GM18861 (cell line): ENCODE measurements at regions not wholly inside any gene's neighbourhood (a gene's known extent, or its start where the extent isn't known, plus 50 kb on each side); places are given as distances from the start of the nearest gene placed in this dataset.
"Not testable (repeated sequence)": the region's sequence is repeated elsewhere in the genome, so short reads cannot be mapped to it uniquely, and the experiment has no call there.

Experiments
- ATAC-seq: cut with Tn5 transposase; IDR thresholded peaks from one replicate; pipeline ENCODE4 v1.9.1; 2021; ENCODE audit not compliant: unreplicated experiment

DNA sequence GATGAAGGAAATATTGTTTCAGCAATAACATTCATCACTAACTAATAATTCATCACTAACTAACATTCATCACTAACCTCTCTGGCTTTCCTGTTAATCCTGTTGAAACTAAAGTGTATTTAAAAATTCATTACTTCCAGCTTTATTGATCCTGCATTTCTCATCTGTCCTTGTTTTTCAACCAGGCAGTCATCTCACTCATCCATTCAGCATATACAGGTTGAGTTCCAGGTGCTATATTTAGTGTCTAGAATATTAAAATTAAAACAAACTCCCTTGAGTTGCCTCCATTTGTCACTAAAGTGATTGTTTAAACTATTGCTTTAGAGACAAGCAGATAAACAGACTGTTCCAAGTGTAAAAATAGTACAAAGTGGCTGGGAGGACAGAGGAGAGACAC, 58.1 kb downstream of the ATXN7L3B start:
- ATAC-seq, result no peak

DNA sequence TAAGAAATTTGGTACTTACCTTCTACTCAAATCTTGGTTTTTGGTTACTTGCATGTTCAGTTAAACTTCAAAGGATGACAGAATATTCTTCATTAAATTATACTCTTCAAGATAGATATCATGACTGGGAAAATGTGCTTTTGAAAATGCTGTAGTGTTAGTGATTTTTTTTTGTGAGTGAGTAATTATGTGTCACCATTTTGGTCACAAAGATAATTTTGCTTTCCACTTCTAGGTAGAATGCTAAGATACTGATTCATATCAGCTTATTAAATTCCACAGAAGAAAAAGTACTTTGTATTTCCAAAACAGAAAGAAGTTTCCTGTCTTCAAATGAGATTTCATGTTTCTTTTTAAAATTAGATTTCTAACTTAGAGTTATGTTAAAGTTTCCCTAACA, 61.2 kb downstream of the ATXN7L3B start:
- no peak for ATAC-seq

DNA sequence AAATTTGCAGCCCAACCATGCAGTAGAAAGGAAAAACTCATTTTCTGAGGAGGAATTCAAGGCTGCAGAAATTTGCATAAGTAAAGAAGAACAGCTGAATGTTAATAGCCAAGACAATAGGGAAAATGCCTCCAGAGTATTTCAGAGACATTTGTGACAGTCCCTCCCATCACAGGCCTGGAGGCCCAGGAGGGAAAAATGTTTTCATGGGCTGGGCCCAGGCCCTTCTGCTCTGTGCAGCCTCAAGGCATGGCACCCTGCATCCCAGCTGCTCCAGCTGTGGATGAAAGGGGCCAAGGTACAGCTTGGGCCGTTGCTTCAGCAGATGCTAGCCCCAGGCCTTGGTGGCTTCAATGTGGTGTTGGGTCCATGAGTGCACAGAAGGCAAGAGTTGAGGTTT, 62.3 kb downstream of the ATXN7L3B start:
- no peak for ATAC-seq

DNA sequence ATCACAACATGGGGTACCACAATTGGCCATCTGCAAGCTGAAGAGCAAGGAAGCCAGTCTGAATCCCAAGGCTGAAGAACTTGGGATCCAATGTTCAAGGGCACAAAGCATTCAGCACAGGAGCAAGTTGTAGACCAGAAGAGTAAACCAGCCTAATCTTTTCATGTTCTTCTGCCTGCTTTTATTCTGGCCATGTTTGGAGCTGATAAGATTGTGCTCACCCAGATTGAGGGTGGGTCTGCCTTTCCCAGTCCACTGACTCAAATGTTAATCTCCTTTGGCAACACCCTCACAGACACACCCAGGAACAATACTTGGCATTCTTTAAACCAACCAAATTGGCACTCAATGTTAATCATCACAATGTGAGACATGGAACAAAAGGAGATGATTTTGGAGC, 63.2 kb downstream of the ATXN7L3B start:
- not testable (repeated sequence) for ATAC-seq

DNA sequence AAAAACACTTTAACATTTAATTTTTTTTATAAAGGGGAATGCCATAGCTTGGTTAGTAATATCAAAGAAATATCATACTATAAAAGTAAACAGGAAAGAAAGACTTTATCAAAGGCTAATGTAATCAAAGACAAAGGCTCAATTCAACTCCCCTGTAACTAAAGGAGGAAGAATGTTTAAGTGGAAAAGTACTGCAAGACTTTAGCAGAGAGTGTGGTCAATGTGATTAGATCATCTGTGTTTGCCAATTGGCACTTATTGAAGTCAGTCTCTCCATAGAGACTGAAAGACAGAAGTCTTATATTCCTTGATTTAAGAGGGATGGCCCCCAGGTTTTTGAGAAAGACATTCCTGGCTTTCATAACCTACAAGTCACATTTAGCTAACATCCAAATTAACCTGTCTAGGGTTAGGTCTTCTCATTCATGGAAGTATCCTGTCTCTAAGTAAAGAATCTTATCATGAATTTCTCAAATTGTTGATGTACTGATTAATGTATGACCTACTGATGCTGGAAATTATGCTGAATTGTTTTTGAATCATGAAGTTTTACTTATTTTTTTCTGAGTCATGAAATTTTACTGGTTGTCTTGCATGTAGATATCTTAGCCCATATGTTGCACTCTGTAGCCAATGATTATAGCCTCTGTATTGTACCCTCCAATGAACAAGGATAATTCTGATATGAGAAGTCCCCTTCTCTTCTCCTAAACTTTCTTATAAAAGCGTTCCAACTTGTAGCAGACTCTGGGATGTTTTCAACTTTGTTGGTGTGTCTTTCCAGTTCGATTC, 65.4 kb downstream of the ATXN7L3B start:
- no peak for ATAC-seq

DNA sequence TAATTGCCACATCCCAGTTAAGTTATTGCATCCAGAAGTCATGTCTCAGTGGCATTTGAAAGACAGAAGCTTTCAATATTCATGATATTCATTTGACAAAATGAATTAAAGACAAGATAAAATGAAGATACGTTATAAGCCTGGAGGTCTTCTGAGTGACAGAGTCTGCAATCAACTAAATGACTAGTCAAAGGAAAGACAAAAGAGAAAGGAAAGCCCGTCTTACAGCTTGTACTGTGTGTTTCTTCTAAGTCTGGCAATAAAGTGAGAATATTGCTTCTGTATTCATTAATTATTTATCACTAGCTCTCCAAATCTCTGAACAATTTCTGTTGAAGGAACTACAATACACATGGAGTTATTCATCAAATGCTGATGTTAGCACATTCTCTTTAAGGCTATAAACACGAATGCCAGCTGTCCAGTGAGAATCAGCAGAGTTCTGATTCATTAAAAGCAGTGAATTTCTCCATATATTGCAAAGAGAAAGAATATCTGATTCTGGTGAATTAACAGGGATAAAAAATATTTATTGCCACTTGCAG, 70.7 kb downstream of the ATXN7L3B start:
- ATAC-seq, result no peak

DNA sequence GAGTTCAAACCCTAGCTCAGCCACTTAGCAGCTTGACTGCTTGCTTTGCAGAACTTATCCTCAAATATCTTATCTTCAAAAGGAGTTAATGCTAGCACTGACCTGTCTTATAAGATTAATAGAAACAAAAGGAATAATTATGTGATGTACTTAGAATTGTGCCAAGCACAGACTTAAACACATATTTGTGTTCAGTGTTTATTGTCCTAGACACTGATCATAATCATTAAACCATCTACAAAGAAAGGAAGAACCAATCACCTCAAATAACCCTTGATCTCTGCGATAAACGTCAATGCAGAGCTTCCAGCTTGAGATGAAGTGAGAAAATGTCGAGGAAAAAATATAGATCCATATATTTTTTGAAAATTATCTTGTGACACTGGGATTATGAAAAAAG, 73.1 kb downstream of the ATXN7L3B start:
- ATAC-seq, result no peak

DNA sequence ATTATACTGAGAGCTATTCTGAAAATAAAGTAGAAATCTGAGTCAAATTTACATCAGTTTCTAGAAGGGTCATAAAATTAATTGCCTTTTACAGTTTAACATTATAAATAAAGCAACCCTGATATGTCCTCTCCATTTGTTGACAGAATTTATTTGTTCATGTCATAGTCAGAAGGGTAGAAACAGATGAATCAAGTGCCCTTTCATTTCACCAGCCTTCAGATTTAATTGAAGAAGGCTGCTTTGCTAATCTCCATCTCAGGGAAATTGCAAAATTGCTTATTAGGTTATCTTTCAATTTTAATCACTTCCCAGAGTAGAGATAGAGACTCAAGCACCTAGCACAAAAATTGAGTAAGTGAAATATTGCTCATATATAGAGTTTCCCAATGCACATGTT, 76.8 kb downstream of the ATXN7L3B start:
- ATAC-seq, result no peak

DNA sequence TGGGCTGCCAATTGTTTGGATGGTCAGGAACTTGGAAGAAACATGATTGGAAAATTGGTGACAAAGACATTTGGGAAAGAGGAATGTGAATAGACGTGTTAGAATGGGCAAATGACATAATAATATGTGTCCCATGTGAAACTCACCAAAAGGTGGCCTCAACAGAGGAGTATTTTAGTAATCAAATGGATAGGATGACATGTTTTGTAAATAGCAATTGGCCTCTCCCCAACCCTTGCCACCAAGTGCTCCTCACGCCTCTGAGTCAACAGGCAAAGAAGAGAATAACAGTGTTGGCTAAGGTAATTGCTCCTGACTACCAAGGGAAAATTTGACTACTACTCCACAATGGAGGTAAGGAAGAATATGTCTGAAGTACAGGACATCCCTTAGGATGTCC, 81.4 kb downstream of the ATXN7L3B start:
- no peak for ATAC-seq

DNA sequence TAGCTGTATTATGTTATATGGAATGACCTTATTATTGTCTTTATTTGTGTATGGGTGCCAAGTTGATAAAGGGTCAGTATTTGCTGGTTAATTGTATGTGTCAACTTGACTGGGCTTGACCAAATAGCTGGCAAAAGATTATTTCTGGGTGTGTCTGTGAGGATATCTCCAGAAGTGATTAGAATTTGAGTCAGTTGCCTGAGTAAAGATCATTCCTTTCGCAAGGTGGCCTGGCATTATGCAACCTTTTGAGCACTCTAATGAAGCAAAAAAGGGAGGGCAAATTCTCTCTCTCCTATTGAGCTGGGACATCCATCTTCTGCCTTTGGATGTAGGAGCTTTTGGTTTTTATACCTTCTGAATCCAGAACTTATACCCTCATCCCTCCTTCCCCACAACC, 82.2 kb downstream of the ATXN7L3B start:
- ATAC-seq, result no peak

DNA sequence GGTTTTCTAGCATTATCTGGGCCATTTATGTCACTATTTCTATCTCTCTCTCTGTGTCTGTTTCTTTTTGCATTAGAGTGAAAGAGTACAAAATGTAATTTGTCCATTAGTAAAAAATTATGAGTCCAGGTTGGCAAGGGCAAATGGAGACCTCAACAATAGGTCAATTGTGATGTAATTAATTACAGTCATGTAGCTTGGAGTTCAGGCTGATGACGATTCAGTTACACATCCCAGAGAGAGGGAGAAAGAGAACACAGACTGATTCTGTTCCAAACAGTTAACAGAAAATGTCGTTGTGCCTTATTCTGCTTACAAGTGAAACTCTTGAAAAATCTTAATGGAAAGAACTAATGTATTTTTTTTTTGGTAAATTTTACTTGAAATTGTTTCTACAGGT, 83.3 kb downstream of the ATXN7L3B start:
- ATAC-seq, result no peak

DNA sequence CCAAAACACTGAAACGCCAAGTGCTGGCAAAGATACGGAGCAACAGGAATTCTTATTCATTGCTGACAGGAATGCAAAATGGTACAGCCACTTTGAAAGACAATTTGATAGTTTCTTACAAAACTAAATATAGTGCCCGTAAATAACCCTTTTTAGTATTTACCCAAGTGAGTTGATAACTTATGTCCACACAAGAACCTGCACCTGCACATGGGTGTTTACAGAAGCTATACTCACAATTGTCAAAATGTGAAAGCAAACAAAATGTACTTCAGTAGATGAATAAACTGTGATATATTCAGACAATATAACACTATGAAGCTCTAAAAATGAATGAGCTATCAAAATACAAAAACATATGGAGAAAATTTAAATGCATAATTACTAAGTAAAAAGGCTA, 86.6 kb downstream of the ATXN7L3B start:
- no peak for ATAC-seq

DNA sequence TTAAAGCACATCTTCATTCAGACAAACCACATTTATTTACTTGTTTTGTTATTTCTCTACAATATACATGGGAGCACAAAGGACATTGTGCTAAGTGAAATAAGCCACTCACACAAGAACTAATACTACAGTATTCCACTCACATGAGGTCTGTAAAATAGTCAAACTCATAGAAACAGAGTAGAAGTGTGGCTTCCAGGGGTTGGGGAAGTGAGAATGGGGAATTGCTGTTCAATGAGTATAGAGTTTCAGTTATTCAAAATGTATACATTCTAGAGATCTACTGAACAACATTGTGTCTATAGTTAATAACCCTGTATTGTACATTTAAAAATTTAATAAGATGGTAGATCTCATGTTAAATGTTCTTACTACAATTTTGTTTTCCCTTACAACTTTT, 88.8 kb downstream of the ATXN7L3B start:
- ATAC-seq, result peak; percentile 45

DNA sequence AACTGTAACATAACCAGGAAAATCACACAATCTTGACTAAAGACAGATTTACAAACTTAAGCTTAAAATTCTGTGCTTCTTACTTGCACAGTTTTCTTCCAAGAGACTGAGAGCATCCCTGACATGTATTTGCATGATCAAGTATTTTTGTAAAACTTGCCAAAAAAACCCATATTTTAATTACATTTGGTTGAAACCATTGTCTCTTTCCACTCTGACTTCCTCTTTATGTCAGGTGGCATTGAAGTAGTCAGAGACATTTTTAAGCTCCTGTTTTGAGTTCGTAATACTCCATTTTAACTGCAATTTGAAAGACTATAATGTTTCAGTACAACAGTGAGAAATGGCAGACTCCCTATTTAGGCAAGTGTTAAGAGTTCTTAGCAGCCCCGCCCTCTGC, 103.6 kb downstream of the ATXN7L3B start:
- no peak for ATAC-seq

DNA sequence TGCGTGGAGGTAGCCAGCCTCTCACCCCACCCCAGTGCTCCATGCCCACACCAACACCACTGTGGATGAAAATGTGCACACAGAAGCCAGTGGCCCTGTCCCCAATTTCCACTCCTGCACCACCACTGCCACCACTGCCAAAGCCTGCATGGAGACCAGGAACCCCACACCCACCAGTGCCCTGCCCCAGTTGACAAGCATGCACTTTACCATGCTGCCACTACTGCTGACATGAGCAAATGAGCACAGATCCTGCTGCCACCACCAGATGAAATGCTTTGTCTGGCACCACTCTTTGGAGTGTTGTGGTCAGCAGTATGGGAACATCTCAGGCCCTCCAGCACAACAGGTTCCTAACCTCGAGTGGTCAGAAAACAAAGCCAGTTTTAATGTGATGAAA, 104.1 kb downstream of the ATXN7L3B start:
- ATAC-seq, result no peak

DNA sequence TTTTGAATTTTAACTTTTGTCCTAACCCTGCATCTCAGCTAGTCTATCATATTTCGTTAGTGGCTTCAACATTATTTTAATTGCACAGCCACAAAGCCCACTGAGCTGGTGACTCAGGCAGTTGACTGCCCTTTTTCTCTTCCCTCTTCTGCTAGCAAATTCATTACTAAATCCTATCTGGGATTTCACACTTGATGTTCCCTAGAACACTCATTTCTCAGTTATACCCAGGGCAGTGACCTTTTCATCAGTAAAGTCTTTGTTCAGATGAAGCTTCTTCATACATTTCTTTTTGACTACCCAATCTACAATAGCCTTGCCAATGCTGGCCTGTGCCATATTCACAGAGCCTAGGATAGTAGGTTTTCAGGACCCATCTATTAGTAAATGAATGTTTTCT, 107.0 kb downstream of the ATXN7L3B start:
- ATAC-seq, result no peak

DNA sequence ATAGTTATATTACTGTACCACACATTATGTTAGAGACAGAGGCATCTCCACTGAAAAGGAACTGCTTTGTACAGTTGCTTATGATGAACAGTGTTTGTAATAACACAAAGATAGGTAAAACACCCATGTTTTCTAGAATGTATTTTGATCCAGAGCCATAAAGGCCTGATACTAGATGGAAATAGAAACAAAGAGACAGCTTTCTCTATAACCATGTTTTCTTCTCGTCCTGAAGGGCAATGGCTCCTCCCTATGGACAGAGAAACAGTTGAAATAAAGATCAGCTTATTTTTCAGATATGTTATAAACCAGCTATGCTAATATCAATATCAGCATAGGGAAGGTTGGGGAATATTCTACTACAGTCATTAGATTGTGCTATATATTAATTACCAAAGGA, 109.2 kb downstream of the ATXN7L3B start:
- ATAC-seq, result no peak

DNA sequence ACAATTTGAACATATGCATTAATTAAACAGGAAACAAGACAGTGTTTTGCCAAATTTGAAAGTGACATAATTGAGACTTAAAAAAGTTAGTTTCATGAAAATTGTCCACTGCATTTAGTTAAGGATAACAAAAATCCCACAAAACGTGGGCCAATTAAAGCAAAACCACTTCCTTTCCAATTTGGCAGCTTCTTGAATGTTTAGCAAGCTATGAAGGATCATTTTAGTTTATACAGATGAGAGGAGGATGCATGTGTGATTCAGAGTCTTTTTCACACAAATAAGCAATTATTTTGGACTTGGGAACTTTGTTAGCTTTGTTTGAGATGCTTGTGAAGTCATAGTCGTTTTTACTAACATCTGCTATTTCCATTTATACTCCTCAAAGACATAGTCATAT, 109.6 kb downstream of the ATXN7L3B start:
- no peak for ATAC-seq

DNA sequence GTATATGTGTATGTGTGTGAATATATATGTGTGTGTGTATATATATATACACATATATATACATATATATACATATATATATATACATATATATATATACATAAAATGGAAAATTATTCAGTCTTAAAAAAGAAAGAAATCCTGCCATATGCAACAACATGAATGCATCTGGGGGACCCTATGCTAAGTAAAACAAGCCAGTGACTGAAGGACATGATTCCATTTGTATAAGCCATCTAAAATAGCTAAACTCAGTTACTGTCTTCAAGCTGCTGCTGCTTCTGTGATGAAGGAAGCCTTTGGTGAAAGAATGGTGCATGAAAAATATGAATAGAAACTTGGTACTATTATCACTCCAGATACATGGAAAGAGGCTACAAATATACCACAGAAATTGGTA, 118.6 kb downstream of the ATXN7L3B start:
- no peak for ATAC-seq

DNA sequence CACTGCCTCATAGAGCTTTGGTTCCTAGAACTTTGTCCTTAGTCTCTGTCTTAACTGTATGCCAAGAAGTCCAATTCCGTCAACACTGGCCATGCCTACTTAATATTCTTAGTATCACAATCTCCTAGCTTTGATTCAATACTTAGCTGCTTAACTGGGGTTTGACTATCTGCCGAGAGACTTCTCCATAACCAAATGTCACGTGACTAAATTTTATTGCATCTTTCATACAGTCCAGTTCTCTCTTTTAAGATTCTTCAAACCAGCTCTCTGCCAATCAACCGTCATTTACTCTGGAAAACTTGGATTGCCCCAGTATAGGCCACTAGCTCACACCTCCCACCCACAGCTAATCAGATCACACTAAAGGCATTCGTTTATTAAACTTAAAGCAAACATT, 122.8 kb downstream of the ATXN7L3B start:
- ATAC-seq, result no peak

DNA sequence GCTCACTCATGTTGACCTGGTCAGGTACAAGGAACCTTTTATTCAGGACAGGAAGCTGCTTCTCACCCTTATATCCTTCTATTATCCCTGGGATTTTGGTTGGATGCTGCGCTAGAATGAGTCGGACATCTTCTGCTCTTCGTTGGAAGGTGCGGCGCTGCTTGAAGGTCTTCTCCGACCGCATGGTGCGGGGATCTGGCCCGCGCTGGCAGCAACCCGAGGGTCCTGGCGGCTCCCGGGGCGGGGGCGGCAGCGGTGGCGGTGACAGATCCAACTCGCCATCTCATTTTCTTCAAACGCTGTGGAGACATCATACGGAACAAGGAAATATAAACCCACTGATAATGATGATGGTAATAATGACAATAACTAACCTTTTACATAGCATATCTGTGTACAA, 126.3 kb downstream of the ATXN7L3B start:
- no peak for ATAC-seq

DNA sequence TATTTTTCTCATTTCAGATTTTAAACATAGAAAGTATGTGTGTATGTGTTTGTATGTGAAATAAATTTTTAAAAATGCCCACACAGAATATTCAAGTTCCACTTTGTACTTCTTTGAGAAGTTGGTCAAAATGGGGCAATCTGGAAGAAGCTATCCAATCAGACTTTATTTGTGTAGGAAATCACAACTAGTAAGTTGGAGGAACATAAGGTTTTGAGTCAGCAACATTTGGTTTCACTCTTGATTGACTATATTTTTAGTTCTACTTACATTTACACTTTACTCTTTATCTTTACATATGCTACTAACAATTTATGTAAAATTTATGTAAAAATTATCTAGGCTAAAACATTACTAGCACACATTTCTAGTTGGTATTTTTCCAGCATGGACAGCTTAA, 128.1 kb downstream of the ATXN7L3B start:
- no peak for ATAC-seq

DNA sequence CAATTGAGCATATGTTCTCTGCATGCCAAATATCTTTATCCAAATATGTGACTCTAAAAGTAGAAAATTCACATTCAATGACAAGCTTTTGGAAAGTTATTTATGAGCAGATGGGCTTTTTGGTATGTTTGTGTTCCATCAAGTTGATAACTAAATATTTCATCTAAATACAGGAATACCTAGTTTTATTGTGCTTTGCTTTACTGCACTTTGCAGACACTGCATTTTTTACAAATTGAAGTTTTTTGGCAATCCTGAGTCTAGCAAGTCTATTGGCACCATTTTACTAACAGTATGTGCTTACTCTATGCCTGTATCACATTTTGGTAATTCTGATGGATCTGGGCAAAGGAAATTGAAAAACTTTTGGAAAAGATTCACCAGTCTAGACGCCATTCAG, 133.8 kb downstream of the ATXN7L3B start:
- ATAC-seq, result no peak
